T-helper 1 cell treated with Interleukin-12 subunit alpha and Interleukin-12 subunit beta and Interleukin-4 antibody, amounts not matched to agents 30 ng/mL and 1 ng/mL, for 36 hours (primary cell): ENCODE measurements at regions not wholly inside any gene's neighbourhood (a gene's known extent, or its start where the extent isn't known, plus 50 kb on each side); places are given as distances from the start of the nearest gene placed in this dataset.

Source experiments
- intact Hi-C: fragments of 100-400 bp; cut with micrococcal nuclease; formaldehyde crosslinking; loops from one replicate; pipeline ENCODE4 v1.15.1; 2024

DNA sequence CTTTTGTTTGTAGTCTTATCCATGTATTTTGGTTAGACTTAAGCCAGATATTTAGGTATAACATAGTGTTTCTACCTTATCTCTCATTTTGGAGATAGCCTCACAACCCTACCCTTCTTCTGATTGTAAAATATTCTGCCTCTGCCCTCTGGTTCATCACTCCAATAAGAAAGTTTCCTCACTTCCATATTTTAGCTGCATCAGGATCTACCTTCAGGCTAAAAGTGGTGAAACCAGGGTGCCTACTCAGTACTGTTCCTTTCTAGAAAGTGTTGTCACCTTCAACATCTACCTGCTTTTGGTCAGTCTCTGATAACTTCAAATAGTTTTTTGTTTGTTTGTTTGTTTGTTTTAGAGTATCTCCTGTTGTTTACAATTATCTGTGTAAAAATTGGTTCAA is 294.6 kb downstream of the ANXA1 start:
- intact Hi-C loops: no loop called here

DNA sequence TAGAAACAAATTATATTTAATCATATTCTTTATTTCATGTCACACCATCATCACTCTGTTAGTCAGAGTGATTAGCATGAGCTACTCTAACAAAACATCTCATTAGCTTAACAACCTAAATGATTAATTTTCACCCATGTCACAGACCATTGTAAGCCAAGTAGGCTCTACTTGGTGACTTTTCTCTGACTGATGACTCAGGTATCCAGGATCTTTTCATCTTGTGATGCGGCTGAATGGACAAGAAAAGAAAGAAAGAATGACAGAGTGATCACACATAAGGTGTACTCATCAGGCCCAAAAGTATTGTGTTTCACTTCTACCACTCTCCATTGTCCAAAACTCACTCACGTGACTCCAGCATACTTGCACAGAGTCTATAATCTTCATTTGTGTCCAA is 299.3 kb downstream of the ANXA1 start:
- intact Hi-C loops: loop anchor here (10.0 kb wide), 1 partner anchor 64 kb away; no protein-coding TSS in a partner anchor

DNA sequence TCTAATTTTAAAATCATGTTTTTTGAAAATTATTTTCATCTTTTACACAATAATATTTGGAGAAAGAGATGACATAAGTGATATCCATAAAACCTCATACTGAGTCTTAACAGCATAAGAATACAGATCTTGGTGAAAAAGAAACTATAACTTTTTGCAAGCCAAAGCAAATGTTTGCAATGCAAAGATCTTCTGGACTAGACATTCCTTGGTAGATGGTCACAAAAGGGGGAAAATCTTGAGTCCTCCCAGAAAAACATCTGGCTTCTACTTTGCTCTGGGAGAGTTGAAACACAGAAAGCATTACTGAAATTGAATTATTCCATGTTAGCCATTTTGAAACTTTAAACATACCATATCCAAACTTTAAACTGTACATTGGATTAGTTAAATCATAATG is 308.2 kb downstream of the ANXA1 start:
- intact Hi-C loops: loop anchor here (10.0 kb wide), 1 partner anchor 55 kb away; no protein-coding TSS in a partner anchor

DNA sequence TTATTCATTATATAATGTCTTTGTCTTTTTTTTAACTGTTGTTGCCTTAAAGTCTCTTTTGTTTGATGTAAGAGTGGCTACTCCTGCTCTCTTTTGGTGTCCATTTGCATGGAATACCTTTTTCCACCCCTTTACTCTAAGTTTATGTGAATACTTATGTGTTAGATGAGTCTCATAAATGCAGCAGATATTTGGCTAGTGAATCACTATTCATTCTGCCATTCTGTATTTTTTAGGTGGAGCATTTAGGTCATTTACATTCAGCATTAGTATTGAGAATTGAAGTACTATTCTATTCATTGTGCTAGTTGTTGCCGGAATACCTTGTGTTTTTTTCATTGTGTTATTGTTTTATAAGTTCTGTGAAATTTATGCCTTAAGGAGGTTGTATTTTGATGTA is 317.1 kb downstream of the ANXA1 start:
- intact Hi-C loops: no loop called here

DNA sequence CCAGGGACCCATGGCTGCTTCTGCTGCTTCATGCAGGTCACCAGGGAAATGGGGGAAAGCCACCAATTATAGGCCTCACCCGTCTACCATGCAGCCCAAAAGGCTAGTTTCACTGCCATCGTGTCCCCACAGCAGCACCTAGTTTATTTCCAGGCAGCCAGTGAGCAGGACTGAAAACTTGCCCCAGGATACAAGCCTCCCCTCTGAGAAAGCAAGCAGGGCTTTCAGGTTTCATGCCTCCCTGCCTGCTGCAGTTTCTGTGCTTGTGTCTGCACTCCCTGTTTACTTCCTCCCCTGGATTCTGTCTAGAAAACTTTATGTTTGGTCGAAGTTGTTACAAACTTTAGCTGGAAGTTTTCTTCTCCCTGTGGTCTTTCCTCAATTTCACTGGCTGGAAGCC is 319.1 kb downstream of the ANXA1 start:
- intact Hi-C loops: no loop called here

DNA sequence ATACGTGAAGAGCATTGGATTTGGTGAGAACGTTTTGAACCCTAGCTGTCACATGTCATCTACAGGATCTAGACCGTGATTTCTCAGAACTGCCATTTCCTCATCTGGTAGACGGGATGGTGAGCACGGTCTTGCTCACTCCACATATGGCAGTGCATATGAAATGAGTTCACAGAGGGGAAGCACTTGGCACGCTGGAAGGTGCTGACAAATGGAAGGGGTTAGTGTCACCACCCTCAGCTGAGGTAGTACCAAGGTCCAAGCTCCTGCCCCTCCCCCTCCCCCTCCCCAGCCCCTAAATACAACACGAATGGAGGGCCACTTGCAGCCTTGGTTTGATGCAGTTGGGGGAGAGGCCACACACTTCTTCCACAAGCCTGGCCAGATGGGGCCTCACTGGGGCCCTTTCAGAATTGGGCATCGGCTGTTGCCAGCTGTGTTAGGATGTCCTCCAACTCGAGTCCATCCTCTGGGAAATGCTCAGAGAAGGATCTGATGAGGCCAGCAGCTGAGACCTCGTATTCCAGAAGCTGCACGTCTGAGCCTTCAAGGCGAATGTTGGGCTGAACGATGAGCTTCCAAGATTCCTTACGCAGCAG is 322.4 kb downstream of the ANXA1 start:
- intact Hi-C loops: no loop called here

DNA sequence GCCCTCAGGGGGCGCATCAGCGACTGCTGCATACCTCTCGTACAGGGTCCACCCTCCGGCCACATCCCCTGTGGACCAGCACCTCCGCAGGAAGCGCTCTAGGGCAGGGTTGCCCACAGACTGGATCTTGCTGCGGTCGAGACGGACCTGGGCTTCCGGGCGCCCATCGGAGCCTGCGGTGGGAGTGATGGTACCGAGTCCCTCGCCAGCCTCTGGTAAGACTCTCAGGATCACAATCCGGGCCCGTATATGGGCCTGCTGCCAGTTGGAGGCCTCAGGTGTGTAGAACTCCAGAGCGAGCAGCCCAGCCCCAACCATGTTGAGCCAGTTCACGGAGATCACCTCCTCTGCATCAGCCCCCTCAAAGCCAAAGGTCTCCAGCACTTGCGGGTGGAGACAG is 323.0 kb downstream of the ANXA1 start:
- intact Hi-C loops: no loop called here

DNA sequence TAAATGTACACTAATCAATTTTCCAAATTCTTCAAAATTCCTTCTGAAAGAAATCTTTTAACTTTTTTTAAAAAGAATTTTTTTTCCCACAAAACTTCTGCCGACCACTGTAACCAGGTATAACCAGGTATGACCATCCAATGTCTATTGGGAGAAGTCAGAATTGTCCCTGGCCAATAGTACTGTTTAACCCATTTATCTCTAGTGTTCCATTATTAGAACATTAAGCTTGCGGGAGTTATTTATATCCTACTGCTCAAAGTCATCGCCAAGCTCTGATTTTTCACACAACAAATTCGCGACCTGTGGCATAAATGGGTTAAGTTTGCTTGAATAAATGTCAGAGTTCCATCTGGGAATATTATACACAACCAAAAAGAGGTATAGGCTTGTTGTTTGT is 343.2 kb downstream of the ANXA1 start:
- intact Hi-C loops: no loop called here

DNA sequence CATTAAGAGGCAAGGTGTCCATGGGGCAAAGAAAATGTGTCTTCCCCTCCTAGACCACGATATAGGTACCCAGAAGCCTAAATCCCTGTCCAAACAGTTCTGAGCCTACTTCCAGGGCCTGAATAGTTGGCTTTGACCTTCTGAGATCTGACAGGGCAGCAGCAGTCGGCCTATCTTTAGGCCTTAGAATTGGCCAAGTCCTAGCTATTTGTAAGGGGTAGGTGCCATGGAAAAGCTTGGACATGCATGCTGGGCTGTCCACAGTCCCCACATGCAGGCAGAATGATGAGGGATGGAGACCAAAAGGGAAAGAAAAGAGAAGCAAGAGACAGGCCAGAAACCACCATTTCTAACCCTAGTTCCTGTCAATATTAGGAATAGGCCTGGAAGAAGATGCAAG is 346.1 kb downstream of the ANXA1 start:
- intact Hi-C loops: no loop called here

DNA sequence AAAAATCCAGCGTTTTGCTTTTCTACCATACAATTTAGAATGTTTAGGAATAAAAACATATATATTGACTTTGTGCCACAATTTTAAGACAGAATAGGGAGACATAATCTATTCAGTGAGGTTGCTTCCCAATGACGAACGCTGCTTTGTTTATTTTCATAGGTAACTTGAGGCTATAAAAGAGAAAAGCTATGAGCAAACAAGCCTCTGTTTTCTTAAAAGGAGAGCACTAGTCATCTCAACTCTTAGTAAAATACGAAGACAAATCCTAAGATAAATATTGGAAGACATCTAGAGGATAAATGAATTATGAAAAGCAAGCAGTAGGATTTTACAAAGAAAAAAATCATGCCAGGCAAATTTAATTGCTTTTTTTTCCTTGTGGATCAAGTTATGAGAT is 363.6 kb downstream of the ANXA1 start:
- intact Hi-C loops: loop anchor here (2.0 to 10.0 kb wide), 2 partner anchors 26 to 60 kb away; no protein-coding TSS in a partner anchor

DNA sequence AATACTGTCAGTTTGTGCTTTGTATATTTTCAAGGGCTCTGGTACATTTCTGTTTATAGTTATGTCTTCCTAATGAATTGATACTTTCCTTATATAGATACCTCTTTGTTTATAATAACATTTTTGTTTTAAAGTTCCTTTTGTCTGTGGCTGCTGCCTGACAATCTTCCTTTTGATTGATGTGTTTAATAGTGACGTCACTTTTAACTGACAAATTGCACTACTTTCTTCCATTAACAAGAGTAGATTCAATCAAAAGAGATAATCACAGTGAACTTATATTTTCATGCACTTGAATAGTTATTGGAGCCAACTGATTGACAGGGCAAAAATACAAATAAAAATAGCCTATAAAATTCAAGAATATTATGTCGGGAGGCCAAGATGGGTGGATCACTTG is 371.7 kb downstream of the ANXA1 start:
- intact Hi-C loops: no loop called here

DNA sequence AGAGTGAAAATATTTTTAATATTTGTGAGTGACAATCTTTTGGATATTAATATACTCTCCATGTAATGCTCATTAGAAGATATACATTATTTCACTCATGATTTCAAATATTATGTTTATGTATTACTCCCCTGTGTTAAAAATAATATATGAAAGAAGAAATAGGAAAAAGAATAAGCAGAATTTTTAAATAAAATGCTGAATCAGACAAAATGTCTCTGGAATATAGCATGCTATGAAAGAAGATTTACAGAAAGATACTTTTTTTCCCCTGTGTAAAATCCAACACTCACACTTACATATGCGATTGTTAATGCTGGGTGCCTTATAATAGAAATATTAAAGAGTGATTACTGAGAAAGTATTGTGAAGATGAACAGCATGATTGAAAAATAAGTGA is 373.7 kb downstream of the ANXA1 start:
- intact Hi-C loops: loop anchor here (2.0 kb wide), 1 partner anchor 31 kb away; no protein-coding TSS in a partner anchor

DNA sequence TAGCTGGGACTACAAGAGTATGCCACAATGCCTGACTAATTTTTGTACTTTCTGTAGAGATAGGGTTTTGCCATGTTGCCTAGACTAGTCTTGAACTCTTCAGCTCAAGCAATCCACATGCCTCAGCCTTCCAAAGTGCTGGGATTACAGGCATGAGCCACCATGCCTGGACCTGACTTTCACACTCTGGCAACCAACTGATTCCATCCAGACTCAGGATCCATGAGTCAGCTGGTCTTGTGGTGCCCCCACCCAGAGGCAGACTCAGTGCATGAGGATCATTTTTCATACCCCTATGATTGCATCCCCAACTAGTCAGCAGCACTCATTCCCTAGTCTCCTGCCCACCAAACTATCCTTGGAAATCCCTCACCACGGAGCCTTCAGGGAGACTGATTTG is 375.9 kb downstream of the ANXA1 start:
- intact Hi-C loops: no loop called here

DNA sequence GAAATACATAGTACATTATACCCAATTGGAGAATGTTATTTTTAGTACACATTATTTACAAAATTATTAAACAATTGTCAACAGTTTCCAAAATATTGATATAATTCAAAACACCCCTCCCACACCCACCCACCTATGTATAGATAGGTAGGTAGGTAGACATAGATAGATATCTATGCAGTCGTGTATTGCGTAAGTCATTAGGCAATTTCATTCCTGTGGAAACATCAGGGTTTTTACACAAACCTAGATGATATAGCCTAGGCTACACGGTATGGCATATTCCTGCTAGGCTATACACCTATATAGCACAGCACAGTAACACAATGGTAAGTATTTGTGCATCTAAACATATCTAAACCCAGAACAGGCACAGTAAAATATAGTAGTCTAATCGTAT is 377.3 kb downstream of the ANXA1 start:
- intact Hi-C loops: no loop called here

DNA sequence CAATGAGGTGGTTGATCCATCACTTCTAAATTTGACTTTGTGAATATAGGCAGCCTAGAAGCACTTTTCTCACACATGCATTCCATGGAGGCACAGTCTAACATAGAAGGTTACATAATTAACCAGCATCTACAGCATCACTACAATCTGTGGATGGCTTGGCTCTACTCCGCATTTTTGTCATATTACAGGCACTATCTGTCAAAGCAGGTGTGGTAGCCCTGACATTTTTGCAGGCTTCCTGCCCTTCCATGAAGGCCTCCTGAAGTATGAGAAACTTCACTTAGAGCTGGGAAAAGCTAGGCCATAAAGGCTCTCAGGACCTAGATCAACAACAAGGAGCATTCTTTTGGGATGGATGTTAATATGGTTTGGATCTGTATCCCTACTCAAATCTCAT is 378.0 kb downstream of the ANXA1 start:
- intact Hi-C loops: no loop called here

DNA sequence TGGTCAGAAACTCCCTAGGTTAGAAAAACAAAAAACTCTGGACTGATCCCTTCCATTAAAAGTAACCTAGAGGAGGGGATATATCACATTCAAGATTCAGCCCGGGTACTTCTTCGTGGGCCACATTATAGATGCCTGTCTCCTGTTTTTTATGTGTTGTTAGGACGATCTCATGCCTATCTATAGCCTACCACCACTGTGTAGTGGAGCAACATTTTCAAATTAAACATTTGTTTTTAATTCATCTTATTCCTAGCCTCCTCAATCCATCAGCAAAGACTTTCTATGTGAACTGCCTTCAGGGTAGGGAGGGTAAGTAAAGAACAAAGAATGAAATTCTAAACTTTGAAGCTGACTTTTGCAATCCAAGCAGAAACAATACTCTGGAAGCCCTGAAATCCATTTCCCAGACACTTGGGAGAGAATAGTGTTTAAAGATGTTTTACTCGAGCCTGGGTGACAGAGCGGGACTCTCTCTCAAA is 379.4 kb downstream of the ANXA1 start:
- intact Hi-C loops: no loop called here

DNA sequence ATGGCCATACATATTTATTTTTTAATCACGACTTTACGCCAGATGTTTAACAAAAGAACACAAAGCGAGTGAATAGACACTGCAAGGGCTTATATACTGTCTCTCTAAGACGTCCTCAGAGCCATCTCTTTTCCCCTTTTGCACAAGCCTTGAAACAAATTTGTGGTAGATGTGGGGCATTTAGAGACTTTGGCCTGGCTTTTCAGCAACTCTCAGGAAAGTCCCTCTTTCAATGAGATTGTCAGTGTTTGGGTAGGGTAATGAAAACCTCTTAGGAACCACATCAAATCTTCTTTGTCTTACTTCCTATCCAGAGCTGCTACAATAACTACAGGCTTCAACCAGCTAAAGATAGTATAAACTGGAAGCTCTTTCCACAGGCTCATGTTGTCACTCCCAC is 380.0 kb downstream of the ANXA1 start:
- intact Hi-C loops: no loop called here

DNA sequence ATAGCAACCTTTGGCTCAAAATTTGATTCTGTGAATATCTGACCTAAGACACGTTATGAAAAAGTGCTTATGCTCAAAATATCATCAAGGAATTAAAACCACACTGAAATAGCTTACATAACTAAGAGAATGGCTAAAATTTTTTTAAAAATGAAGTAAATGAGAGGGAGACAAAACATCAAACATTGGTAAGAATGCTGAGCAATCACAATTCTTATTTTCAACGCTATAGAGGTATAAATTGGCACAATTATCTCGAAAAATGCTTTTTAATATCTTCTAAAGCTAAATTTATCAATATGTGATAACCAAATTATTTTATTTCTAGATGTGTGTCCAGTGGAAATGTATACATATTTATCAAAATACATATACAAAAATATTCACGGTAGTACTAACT is 381.3 kb downstream of the ANXA1 start:
- intact Hi-C loops: no loop called here

DNA sequence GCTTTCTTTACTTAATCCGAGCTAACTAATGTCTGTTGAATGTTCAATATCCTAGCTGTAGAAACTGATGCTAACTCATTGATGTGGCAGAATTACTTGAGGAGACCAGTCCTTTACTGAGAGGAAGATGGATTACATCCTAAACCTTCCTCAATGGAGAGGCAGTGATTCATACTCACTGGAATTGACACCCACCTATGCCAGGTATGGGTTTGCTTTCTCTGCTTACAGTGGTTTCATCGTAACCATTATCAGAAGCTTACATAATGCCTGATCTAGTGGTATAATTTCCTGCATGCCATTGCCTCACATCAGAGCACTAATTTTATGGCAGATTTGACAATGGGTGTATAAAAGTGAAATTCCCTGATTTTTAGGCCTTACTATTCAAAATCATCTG is 384.7 kb downstream of the ANXA1 start:
- intact Hi-C loops: no loop called here

DNA sequence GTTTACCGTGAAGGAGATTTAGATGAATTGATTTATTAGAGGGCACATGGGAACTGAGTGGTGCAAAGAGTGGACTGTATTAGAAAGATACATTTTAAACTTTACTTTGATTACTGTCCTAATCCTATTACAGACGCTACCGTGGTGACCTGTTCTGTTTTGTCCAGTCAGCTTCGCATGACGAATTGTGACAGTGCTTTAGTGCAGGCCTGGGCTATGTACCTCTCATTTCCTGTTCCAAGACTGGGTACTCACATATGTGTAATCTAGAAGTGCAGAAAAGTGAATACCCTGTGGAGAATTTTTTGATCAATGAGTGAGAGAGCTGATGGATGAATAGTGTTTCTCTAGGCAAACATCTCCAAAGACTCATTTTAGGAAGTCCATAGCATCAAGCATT is 385.9 kb downstream of the ANXA1 start:
- intact Hi-C loops: no loop called here

DNA sequence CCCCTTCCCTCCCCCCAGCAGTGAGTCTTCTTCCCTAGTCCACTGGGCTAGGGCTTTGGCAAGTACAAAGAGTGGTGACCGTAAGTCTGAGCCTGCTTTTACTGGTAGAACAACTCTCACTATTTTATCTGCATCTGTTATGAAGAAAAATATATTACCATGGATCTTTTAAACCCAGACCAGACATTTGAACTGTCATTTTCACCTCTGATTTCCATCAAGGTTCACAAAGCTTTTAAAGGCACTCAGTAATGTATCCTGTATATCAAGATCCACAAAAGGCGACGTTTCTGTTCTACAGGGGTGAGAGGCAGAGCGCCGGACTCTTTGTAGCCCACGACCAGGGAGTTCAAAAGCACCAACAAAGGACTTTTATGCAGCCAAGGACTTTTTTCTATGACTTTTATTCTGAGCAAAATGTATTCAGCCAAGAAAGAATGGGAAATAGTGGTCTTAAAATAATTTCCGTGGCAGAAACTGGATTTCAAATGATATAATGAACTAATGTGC is 388.3 kb downstream of the ANXA1 start:
- intact Hi-C loops: no loop called here

DNA sequence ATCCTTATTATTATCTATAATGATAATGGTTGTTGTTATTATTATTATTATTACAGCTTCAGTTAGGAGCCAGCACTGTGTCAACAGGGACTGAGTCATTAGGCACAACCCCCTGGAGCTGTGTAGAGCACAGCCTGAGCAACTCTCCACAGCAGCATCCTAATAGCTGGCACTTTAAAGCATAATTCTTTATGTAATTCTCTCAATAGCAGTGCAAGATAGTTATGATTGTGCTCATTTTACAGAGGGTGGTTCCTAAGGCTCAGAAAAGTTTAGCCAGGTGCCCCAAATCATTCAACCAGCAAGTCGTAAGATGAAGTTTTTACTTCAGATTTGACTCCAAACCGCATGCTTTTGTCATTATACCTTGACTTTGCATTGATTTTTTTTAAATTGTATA is 390.3 kb downstream of the ANXA1 start:
- intact Hi-C loops: no loop called here

DNA sequence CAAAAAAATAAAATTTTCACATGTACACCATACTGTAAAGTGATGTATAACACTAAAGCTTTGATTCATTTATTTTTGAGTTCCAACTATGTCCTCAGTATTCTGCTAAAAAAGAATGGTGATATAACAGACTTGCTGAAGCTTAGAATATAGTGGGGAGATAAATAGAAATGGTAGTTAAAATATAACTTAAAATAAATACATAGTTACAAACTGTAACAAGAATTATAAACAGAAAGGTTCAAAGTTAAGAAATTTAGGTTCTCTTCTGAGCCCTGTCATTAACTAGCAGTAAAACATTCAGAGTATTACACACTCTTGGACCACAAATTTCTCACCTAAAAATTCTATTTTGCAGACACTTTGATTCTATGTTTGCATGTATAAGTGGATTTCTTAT is 392.1 kb downstream of the ANXA1 start:
- intact Hi-C loops: no loop called here

DNA sequence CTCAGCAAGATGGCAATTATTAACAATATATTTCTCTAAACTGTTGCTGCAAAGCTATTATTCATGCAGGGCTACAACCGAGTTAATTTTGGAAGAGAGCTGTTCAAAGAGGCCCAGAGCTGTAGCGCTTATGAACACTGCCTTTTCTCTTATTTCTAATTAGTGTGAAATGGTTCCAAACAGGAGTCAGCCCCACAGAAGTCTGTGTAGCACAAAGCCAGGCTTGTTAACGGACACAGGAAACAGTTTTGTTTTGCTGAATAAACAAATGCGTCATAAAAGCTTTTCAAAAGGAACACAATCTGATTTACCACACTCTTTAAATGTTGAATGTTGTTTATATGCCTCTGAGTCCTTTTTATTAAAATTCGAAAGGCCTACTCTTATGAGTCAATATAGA is 396.5 kb downstream of the ANXA1 start:
- intact Hi-C loops: no loop called here
